Upper lobe of left lung (tissue), 4 donors: ENCODE measurements at regions not wholly inside any gene's neighbourhood (a gene's known extent, or its start where the extent isn't known, plus 50 kb on each side); places are given as distances from the start of the nearest gene placed in this dataset.

Experiments
- CTCF ChIP-seq, 6 experiments: fragments of 450-650 bp in 4 of 6; fragments of 200-600 bp in 2 of 6; sonication (generic) in 2 of 6; IDR thresholded peaks; one replicate each; pipeline ENCODE4 v1.5.1; 2016 to 2019; ENCODE audit warnings: antibody characterized with exemption in 6 of 6
- EP300 ChIP-seq, 4 donors: sonication (generic); formaldehyde crosslinking; IDR thresholded peaks; one replicate each; pipeline ENCODE4 v1.5.1; 2017; ENCODE audit warnings: antibody characterized with exemption in 4 of 4, control low read depth in 2 of 4
- POLR2A ChIP-seq, 4 donors: fragments of 450-650 bp; IDR thresholded peaks; one replicate each; pipeline ENCODE4 v1.5.1; 2016 to 2017; ENCODE audit warnings: antibody characterized with exemption in 4 of 4, mild to moderate bottlenecking in 2 of 4

GRCh38 chr1:208500375-208500774 is 256.2 kb upstream of the PLXNA2 start:
- TF ChIP-seq CTCF (IDR thresholded peaks at IDR 0.05) = no peak
- TF ChIP-seq POLR2A (IDR thresholded peaks at IDR 0.05) = no peak
- TF ChIP-seq EP300 (IDR thresholded peaks at IDR 0.05) = no peak
